Fibroblast of mammary gland (primary cell): ENCODE measurements at regions not wholly inside any gene's neighbourhood (a gene's known extent, or its start where the extent isn't known, plus 50 kb on each side); places are given as distances from the start of the nearest gene placed in this dataset.
"Not testable (repeated sequence)": the region's sequence is repeated elsewhere in the genome, so short reads cannot be mapped to it uniquely, and the experiment has no call there.

Experiments
- DNase-seq: peaks from one replicate; pipeline ENCODE4 v3.0.0-alpha.2; 2010; ENCODE audit warnings: low read depth
- H3K4me3 ChIP-seq: 2 replicates; pipeline ENCODE4 v1.5.1; 2011; ENCODE audit warnings: low read depth, mild to moderate bottlenecking, low read length, moderate library complexity; ENCODE audit not compliant: control insufficient read depth
- TF ChIP-seq, protein P1 (sequence below): conservative IDR thresholded peaks from 2 replicates; pipeline ENCODE4 v1.5.1; 2011; ENCODE audit warnings: low read depth, low read length, inconsistent platforms; ENCODE audit not compliant: control insufficient read depth, insufficient read depth

DNA sequence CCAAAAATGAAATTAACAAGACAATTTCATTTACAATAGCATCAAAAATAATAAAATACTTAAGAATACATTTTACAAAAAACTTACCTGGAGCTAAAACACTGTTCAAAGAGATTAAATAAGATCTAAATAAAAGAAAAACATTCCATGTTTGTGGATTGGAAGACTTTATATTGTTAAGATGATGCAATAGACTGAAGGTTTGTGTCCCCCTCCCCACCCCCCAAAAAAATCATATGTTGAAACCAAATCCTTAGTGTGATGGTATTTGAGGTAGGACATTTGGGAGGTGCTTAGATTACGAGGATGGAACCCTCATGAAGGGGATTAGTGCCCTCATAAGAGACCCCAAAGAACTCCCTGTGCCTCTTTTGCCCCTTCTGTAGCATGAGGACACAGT is 117.6 kb downstream of the ZNF467 start:
- no peak overlapping the region for H3K4me3 ChIP-seq
- DNase-seq: no peak
- TF ChIP-seq, protein P1, sequence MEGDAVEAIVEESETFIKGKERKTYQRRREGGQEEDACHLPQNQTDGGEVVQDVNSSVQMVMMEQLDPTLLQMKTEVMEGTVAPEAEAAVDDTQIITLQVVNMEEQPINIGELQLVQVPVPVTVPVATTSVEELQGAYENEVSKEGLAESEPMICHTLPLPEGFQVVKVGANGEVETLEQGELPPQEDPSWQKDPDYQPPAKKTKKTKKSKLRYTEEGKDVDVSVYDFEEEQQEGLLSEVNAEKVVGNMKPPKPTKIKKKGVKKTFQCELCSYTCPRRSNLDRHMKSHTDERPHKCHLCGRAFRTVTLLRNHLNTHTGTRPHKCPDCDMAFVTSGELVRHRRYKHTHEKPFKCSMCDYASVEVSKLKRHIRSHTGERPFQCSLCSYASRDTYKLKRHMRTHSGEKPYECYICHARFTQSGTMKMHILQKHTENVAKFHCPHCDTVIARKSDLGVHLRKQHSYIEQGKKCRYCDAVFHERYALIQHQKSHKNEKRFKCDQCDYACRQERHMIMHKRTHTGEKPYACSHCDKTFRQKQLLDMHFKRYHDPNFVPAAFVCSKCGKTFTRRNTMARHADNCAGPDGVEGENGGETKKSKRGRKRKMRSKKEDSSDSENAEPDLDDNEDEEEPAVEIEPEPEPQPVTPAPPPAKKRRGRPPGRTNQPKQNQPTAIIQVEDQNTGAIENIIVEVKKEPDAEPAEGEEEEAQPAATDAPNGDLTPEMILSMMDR: no peak

DNA sequence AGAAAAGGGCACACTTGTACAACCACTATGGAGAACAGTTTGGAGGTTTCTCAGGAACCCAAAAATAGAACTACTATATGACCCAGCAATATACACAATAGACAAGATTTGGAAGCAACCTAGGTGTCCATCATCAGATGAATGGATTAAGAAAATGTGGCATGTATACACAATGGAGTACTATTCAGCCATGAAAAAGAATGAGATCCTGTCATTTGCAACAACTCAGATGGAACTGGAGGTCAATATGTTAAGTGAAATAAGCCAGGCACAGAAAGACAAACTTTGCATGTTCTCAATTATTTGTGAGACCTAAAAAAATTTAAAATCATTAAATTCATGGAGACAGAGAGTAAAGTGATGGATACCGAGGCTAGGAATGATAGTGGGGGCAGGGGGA is 118.8 kb downstream of the ZNF467 start:
- no peak for DNase-seq
- H3K4me3 ChIP-seq: no peak overlapping the region
- TF ChIP-seq, protein P1: no peak

DNA sequence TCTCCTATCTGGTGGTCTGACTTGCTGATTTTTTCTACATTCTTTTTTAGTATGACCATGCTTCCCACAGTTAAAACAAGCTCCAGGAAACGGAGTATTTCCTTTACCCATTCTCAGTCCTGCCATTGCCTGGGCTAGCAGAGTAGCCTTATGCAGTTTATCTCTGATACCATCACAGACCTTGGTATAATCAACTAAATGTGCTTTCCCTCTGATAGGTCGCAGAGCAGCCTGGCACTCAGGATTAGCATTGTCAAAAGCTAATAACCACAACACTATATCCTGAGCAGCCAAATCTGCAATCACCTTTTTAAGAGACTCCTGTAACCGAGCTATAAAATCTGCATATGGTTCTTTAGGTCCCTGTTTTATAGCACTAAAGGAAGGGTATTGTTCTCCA is 123.2 kb downstream of the ZNF467 start:
- DNase-seq, H3K4me3 ChIP-seq: not testable (repeated sequence)

DNA sequence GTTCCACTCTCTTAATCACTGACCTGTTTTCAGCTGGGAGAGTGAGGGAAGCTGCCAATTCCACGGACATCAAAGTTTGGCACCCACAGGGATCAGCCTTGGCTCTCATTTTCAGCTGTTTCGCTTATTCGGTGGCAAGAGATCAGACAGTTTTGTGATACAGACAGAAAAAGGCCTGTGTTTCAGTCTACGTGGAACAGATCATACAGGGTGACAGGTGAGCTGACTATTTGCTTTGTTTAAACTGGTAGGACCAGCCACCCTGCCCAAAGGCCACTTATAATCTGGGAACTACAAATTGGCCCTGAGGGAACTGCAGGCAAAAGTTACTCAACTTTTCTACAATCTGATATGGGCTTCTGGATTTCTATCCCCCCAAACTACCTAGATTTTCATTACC is 128.6 kb downstream of the ZNF467 start:
- TF ChIP-seq, protein P1: no peak
- H3K4me3 ChIP-seq: no peak overlapping the region
- DNase-seq: no peak

DNA sequence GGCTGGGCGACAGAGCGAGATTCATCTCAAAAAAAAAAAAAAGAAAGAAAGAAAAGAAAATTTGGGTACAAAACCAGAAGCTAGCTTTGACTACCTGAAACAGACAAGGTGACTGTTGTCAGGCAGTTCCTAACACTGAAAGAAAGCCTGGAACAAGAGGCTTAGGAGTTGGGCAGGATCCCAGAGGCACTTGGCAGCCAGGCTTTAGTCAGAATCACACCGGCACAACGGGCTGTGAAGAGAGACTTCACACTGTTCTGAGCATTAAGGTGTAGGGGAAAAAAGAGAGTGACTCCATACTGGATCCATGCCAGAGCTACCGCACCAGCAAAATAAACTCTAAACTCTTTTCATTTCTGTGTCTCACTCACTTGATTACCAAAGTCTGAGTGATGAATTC is 130.8 kb downstream of the ZNF467 start:
- TF ChIP-seq, protein P1: no peak
- DNase-seq: no peak
- no peak overlapping the region for H3K4me3 ChIP-seq

DNA sequence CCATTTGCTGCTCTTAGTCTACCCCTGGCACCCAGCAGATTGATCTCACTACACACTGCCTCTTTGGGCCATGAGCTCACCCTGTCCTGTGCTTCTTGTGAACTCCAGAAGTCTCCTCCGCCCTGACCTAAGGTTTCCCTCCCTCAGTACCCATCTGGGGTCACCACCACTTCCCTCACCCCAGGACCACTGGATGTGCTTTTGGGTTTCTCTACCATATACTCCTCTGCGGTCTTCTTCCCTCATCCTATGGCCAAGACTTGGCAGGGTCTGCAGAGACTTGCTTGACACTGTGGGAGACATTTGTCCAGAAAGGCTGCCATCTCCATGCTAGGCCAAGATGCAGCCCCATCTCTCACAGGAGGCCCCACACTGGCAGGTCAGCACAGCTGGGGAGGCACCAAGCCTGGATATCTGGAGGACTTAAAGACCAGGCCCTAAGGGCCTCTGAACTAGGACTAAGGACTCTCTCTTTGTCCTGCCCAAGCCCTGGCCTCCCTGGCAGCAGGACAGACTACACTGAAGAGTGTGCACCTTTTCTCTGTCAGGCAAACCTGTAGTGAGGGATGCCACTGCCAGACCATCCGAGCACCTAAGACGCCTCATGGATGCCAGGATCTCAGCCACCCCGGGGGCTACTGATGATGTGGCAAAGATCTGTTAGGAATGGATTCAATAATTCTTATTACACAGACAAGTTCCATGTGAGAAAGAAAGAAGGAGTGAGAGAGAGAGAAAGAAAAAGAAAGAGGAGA is 134.6 kb downstream of the ZNF467 start:
- no peak overlapping the region for H3K4me3 ChIP-seq
- DNase-seq: no peak
- TF ChIP-seq, protein P1: no peak

DNA sequence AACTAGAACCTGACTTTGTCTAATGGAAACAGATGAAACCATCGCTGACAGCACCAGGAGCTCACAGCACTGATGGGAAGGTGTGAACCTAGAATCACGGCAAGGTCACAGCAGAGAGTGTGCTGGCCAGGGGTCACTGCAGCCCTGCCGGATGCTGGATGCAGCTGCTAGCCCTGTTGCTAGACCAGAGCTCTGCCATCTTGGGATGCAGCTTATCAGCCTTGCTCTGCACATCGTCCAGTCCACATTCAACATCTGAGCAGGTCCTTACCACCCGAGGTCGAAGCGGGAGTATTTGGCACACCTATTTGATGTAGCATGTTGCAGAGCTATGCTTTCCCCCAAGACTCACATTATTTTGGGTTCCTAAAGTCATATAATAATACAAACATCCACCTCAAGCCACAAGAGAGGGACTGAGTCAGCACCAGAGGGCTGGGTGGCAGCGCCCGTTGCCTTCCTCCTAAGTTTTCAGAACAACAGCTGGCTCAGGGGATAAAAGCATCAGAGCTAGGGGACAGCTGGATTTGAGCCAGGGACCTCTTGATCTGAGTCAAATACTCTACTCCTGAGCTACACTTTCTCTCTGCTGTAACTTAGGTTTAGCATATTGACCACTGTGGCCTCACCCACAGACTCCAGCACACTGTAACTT is 135.3 kb downstream of the ZNF467 start:
- no peak for DNase-seq
- no peak overlapping the region for H3K4me3 ChIP-seq
- TF ChIP-seq, protein P1: no peak
